Spleen (tissue), 11 donors: ENCODE measurements at regions not wholly inside any gene's neighbourhood (a gene's known extent, or its start where the extent isn't known, plus 50 kb on each side); places are given as distances from the start of the nearest gene placed in this dataset.
"Not testable (repeated sequence)": the region's sequence is repeated elsewhere in the genome, so short reads cannot be mapped to it uniquely, and the experiment has no call there.

Experiments used
- DNase-seq: peaks from one replicate; pipeline ENCODE4 v3.0.0-alpha.2; 2020
- H3K27ac ChIP-seq, 8 donors: fragments of 200-600 bp; sonication (generic) in 7 of 8; 1 replicate in 4 of 8; 2 replicates in 4 of 8; pipeline versions ENCODE4 v1.5.0 to v1.8.0; 2016 to 2021; ENCODE audit warnings: inconsistent platforms in 4 of 8, mild to moderate bottlenecking in 4 of 8, moderate library complexity in 1 of 8
- H3K27me3 ChIP-seq, 7 donors: fragments of 200-600 bp; sonication (generic) in 6 of 7; replicated peaks in 1 of 7; 1 replicate in 4 of 7; 2 replicates in 3 of 7; pipeline versions ENCODE4 v1.5.0 to v1.8.0; 2016 to 2021; ENCODE audit warnings: inconsistent platforms in 3 of 7, mild to moderate bottlenecking in 1 of 7
- H3K36me3 ChIP-seq, 6 donors: fragments of 200-600 bp; sonication (generic) in 5 of 6; 1 replicate in 4 of 6; 2 replicates in 2 of 6; pipeline versions ENCODE4 v1.5.0 to v1.8.0; 2016 to 2021; ENCODE audit warnings: inconsistent platforms in 2 of 6
- H3K4me1 ChIP-seq, 6 donors: fragments of 200-600 bp; sonication (generic) in 5 of 6; 1 replicate in 3 of 6; 2 replicates in 3 of 6; pipeline versions ENCODE4 v1.5.0 to v1.8.0; 2016 to 2021; ENCODE audit warnings: inconsistent platforms in 3 of 6
- H3K4me3 ChIP-seq, 8 donors: fragments of 200-600 bp; sonication (generic) in 7 of 8; 1 replicate in 4 of 8; 2 replicates in 4 of 8; pipeline versions ENCODE4 v1.5.0 to v1.8.0; 2016 to 2021; ENCODE audit warnings: inconsistent platforms in 4 of 8, mild to moderate bottlenecking in 4 of 8, moderate library complexity in 2 of 8
- H3K9me3 ChIP-seq, 8 donors: fragments of 200-600 bp; sonication (generic) in 7 of 8; 1 replicate in 4 of 8; 2 replicates in 4 of 8; pipeline versions ENCODE4 v1.5.0 to v1.8.0; 2016 to 2021; ENCODE audit warnings: inconsistent platforms in 4 of 8
- CTCF ChIP-seq, 11 experiments: fragments of 200-600 bp in 7 of 11; fragments of 450-650 bp in 4 of 11; sonication (generic) in 4 of 11; IDR thresholded peaks in 8 of 11; conservative IDR thresholded peaks in 3 of 11; 1 replicate in 7 of 11; 2 replicates in 4 of 11; pipeline versions ENCODE4 v1.4.0 to v1.8.0; 2016 to 2021; ENCODE audit warnings: antibody characterized with exemption in 11 of 11, inconsistent platforms in 4 of 11, mild to moderate bottlenecking in 1 of 11
- POLR2A ChIP-seq, 3 donors: fragments of 450-650 bp; IDR thresholded peaks; one replicate each; pipeline ENCODE4 v1.5.1; 2017; ENCODE audit warnings: antibody characterized with exemption in 3 of 3, mild to moderate bottlenecking in 1 of 3
- POLR2AphosphoS5 ChIP-seq, 3 donors: sonication (generic); formaldehyde crosslinking; IDR thresholded peaks; one replicate each; pipeline ENCODE4 v1.5.1; 2017; ENCODE audit warnings: antibody characterized with exemption in 3 of 3
- WGBS, 5 donors: extraction: QIAGEN DNeasy Blood & Tissue Kit in 3 of 5; methylation state at CpG; one replicate each; pipeline versions ENCODE4 v1.1.5 to v1.1.7; 2013 to 2018; 5-methylcytosine and 5-hydroxymethylcytosine counted together
- intact Hi-C: fragments of 100-400 bp; cut with DNase I; formaldehyde crosslinking; loops from one replicate; pipeline ENCODE4 v1.15.0; 2023; ENCODE audit warnings: low total_unique reads
- donor health status: healthy with polysubstance abuse.
- donor health status: DM: no; HTN: no; CAD: no; lungs with moderate emphysema.
- donor health status: DM: no; HTN: no; CAD: no.
- donor health status: Bipolar disorder and iron deficiency.
- donor health status: healthy.
- donor health status: DM: no; HTN: no; CAD: no.
- donor health status: DM: yes; HTN: yes; CAD: no.

GRCh38 chr7:26988836-26989374, 106.9 kb downstream of the HOXA1 start:
- WGBS, 5 donors, result 84 to 91% (median 87%) methylated on average over 9 of the region's 9 CpGs
- no peak overlapping the region for H3K4me3 ChIP-seq
- no peaks in the 10 kb centered on the region for H3K9me3 ChIP-seq
- no peaks in the 10 kb centered on the region for H3K4me1 ChIP-seq
- no peak overlapping the region for H3K27ac ChIP-seq
- no peak for TF ChIP-seq POLR2A (IDR thresholded peaks at IDR 0.05)
- TF ChIP-seq POLR2AphosphoS5 (IDR thresholded peaks at IDR 0.05), result no peak
- TF ChIP-seq CTCF (IDR thresholded peaks at IDR 0.05 in 8 of 11, conservative IDR thresholded peaks at IDR 0.05 in 3 of 11), result no peak
- H3K36me3 ChIP-seq, result no peaks in the 10 kb centered on the region
- DNase-seq, result no peak
- no peaks in the 10 kb centered on the region for H3K27me3 ChIP-seq
- intact Hi-C loops, result no loop called here

- 83 to 96% (median 90%) methylated on average over 3 of the region's 3 CpGs for WGBS, 5 donors
- TF ChIP-seq POLR2A (IDR thresholded peaks at IDR 0.05), result no peak
- no peak for TF ChIP-seq POLR2AphosphoS5 (IDR thresholded peaks at IDR 0.05)
- no peak for TF ChIP-seq CTCF (IDR thresholded peaks at IDR 0.05 in 8 of 11, conservative IDR thresholded peaks at IDR 0.05 in 3 of 11)
- Histone ChIP-seq H3K9me3 (no peaks in the 10 kb centered on the region), H3K27ac (no peak overlapping the region), H3K4me1 (no peaks in the 10 kb centered on the region), H3K27me3 (no peaks in the 10 kb centered on the region), H3K4me3 (no peak overlapping the region), H3K36me3 (no peaks in the 10 kb centered on the region)
- intact Hi-C loops, result no loop called here
- DNase-seq, result no peak
These were observed 108.5 kb downstream of the HOXA1 start for GRCh38 chr7:26987338-26987737.

- 33 to 70% (median 55%) methylated on average over 2 of the region's 2 CpGs for WGBS, 5 donors
- no peak overlapping the region for H3K4me3 ChIP-seq
These were observed 113.8 kb upstream of the SKAP2 start for GRCh38 chr7:26978146-26978545.

GRCh38 chr7:26976840-26977239, 112.5 kb upstream of the SKAP2 start:
- no peak overlapping the region for H3K4me3 ChIP-seq
- no peak overlapping the region for H3K27ac ChIP-seq
- no peaks in the 10 kb centered on the region for H3K36me3 ChIP-seq
- peaks cover 6 to 22% (median 18%) of the 10 kb centered on the region in 8 donors for H3K9me3 ChIP-seq
- DNase-seq, result no peak
- H3K27me3 ChIP-seq, result peaks cover 0 to 4% (median 0%) of the 10 kb centered on the region in 7 donors
- intact Hi-C loops, result no loop called here
- no peaks in the 10 kb centered on the region for H3K4me1 ChIP-seq
- TF ChIP-seq POLR2A (IDR thresholded peaks at IDR 0.05), result no peak
- no peak for TF ChIP-seq POLR2AphosphoS5 (IDR thresholded peaks at IDR 0.05)
- TF ChIP-seq CTCF (IDR thresholded peaks at IDR 0.05 in 8 of 11, conservative IDR thresholded peaks at IDR 0.05 in 3 of 11), result no peak

More at GRCh38 chr7:26978146-26978545, 113.8 kb upstream of the SKAP2 start:
- TF ChIP-seq POLR2AphosphoS5 (IDR thresholded peaks at IDR 0.05) (no peak), POLR2A (IDR thresholded peaks at IDR 0.05) (no peak), CTCF (IDR thresholded peaks at IDR 0.05 in 8 of 11, conservative IDR thresholded peaks at IDR 0.05 in 3 of 11) (no peak)
- DNase-seq, result no peak
- Histone ChIP-seq H3K36me3 (no peaks in the 10 kb centered on the region), H3K27me3 (peaks cover 0 to 4% (median 0%) of the 10 kb centered on the region in 7 donors), H3K27ac (no peak overlapping the region), H3K9me3 (peaks cover 0 to 9% (median 6%) of the 10 kb centered on the region in 8 donors), H3K4me1 (no peaks in the 10 kb centered on the region)
- intact Hi-C loops, result no loop called here

- H3K27ac ChIP-seq, H3K36me3 ChIP-seq, H3K4me3 ChIP-seq, intact Hi-C loops, H3K4me1 ChIP-seq, H3K27me3 ChIP-seq, DNase-seq: not testable (repeated sequence)
- WGBS, 5 donors, result 89 to 100% (median 97%) methylated on average over 2 of the region's 2 CpGs
- peaks cover 6 to 31% (median 28%) of the 10 kb centered on the region in 8 donors for H3K9me3 ChIP-seq
These were observed 107.5 kb upstream of the SKAP2 start for GRCh38 chr7:26971924-26972323.
